Muscle layer of duodenum (tissue), 2 donors: ENCODE measurements at regions not wholly inside any gene's neighbourhood (a gene's known extent, or its start where the extent isn't known, plus 50 kb on each side); places are given as distances from the start of the nearest gene placed in this dataset.

Source experiments
- H3K27ac ChIP-seq: one replicate; pipeline ENCODE4 v1.7.0; 2013; ENCODE audit warnings: mild to moderate bottlenecking, low read length
- H3K27me3 ChIP-seq: one replicate; pipeline ENCODE4 v1.7.0; 2013; ENCODE audit warnings: low read depth, mild to moderate bottlenecking, control low read depth, low read length
- H3K36me3 ChIP-seq, 2 donors: one replicate each; pipeline ENCODE4 v1.7.0; 2013; ENCODE audit warnings: low read length in 2 of 2, control low read depth in 1 of 2, mild to moderate bottlenecking in 1 of 2; ENCODE audit not compliant: insufficient read depth in 2 of 2, control insufficient read depth in 1 of 2
- H3K4me1 ChIP-seq, 2 donors: one replicate each; pipeline ENCODE4 v1.7.0; 2013; ENCODE audit warnings: low read length in 2 of 2, mild to moderate bottlenecking in 2 of 2, control low read depth in 1 of 2, moderate library complexity in 1 of 2; ENCODE audit not compliant: insufficient read depth in 2 of 2, control insufficient read depth in 1 of 2
- H3K4me3 ChIP-seq, 2 donors: one replicate each; pipeline ENCODE4 v1.7.0; 2013; ENCODE audit warnings: low read length in 2 of 2, low read depth in 1 of 2, mild to moderate bottlenecking in 1 of 2
- H3K9me3 ChIP-seq, 2 donors: one replicate each; pipeline ENCODE4 v1.7.0; 2013; ENCODE audit warnings: low read length in 2 of 2, control low read depth in 1 of 2, mild to moderate bottlenecking in 1 of 2; ENCODE audit not compliant: control insufficient read depth in 1 of 2
- donor health status: healthy.

DNA sequence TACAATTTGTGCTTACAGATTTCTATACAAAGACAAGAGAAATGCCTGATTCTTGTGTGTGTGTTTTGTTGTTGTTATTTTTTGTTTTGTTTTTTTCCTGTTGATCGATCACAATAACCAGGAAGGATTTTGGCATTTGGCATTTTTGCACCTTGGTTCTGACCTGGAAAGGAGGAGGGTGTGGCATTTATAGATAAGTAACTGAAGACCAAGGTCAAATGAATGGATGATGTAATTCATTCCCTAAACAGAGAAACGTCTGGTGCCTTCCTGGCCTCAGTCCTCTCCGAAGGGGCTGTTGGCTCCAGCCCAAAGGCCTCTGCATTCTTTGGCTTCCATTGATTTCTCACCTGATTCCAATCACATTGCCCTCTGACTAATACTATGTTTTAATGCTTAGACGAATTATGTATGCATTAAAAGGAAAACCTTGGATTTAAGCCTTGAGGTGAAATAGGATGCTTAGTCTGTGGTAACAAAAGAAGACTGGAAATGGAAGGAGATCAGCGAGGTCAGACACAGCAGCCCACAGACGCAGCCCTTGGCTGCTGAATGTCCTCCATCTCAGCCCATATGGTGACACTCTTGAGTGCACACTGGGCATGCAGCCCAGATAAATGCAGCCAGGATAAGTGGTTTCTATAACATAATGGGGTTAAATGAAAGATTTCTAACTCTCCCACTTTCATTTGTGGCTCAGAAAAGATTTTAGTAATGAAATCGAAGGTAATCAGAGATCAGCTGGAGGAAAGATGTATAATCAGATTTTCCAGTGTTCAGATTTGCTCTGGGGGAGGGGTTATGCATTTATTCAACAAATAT is 60.5 kb upstream of the TRIM2 start:
- Histone ChIP-seq H3K27me3 (no peaks in the 10 kb centered on the region), H3K4me1 (peaks cover 0 to 11% of the 10 kb centered on the region in 2 donors), H3K9me3 (no peaks in the 10 kb centered on the region), H3K4me3 (peak overlapping the region in 1 of 2 donors; percentile 21), H3K36me3 (no peaks in the 10 kb centered on the region), H3K27ac (peak overlapping the region; percentile 27)

DNA sequence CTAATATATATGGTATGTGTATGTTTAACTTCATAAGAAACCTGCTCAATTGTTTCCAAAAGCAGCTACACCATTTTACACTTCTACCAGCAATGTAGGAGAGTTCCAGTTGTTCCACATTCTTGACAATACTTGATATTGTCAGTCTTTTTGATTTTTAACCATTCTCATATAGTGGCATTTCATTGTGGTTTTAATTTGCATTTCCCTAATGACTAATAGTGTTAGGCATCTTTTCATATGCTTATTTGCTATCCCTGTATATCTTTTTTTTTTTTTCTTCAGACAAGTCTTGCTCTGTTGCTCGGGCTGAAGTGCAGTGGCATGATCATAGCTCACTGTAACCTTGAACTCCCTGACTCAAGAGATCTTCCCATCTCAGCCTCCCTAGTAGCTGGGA is 58.2 kb upstream of the TRIM2 start:
- Histone ChIP-seq H3K27ac (no peak overlapping the region), H3K36me3 (no peaks in the 10 kb centered on the region), H3K4me3 (no peak overlapping the region), H3K4me1 (peaks cover 0 to 11% of the 10 kb centered on the region in 2 donors), H3K27me3 (no peaks in the 10 kb centered on the region), H3K9me3 (no peaks in the 10 kb centered on the region)

DNA sequence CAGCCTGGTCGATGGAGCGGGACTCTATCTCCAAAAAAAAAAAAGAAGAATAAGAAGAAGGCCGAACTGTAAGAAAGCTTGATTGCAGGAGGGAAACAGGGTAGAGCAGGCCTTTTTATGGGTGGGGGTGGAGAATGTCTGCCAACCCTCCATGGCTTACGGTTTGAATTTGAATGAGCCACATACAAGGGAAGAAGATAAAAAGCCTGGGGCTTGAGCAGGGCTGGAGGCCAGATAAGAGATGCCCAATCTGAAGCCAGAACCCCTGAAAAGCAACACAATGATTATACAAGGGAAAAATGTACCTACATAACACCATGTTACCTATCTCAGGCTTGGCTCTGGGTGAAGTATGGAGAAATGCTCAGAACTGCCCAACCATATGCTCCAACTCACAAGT is 57.3 kb upstream of the TRIM2 start:
- Histone ChIP-seq H3K36me3 (no peaks in the 10 kb centered on the region), H3K4me1 (peaks cover 0 to 15% of the 10 kb centered on the region in 2 donors), H3K9me3 (no peaks in the 10 kb centered on the region), H3K27ac (no peak overlapping the region), H3K4me3 (no peak overlapping the region), H3K27me3 (no peaks in the 10 kb centered on the region)

DNA sequence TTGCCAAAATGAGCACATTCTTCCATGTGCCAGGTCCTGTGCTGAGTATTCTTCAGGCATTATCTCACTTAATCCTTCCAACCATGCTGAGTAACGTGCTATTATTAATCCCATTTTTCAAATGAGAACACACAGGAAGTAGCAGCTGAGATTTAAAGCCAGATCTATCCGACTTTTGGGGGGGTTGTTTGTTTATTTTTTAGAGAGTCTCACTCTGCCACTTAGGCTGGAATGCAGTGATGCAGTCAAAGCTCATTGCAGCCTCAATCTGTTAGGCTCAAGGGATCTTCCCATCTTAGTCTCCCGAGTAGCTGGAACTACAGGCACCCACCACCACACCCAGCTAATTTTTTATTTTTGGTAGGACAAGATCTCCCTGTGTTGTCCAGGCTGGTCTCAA is 55.5 kb upstream of the TRIM2 start:
- peaks cover 2 to 13% of the 10 kb centered on the region in 2 donors for H3K4me1 ChIP-seq
- H3K4me3 ChIP-seq, result no peak overlapping the region
- no peaks in the 10 kb centered on the region for H3K36me3 ChIP-seq
- no peak overlapping the region for H3K27ac ChIP-seq
- H3K27me3 ChIP-seq, result no peaks in the 10 kb centered on the region
- no peaks in the 10 kb centered on the region for H3K9me3 ChIP-seq

DNA sequence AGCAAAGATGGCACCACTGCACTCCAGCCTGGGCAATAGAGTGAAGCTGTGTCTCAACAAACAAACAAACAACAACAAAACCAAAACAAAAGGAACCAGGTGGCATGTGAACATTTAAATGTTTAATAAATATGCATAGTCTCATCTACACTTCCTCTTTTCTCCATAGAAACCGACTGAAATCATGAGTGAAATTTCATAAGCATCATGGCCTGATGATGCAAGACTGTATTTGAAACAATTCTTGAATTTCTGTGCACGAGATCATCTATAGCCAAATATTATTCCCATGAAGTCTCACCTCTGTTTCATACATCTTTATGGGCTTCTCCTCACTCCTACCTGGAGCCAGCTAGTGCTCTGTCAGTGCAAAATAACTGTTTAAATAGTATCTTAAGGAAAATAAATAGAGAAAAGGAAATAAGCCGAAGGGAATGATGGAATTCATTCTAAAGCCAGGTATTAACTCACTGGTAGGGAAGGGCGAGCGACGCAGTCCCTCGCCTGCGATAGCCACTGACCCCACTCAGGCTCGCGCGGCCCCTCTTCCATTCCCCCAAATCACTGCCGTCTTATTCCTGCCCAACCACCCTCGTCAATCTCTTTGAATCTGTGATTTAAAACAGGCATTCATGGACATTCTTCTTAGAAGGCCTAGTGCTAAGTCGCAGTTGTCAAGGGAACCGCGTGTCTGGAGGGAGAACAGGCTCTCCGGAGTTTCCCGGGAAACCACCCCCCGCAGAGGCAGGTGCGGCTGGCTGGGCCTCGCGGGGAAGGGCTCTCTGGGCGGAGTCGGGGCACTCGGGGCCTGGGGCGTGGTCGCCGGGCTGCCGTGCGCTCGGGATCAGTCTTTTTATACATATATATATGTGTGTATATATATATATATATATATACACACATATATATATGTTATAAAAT is 52.4 kb upstream of the TRIM2 start:
- peak overlapping the region in 1 of 2 donors; percentile 96 for H3K4me3 ChIP-seq
- no peak overlapping the region for H3K27ac ChIP-seq
- peaks cover 5 to 18% of the 10 kb centered on the region in 2 donors for H3K4me1 ChIP-seq
- no peaks in the 10 kb centered on the region for H3K27me3 ChIP-seq
- H3K36me3 ChIP-seq, result no peaks in the 10 kb centered on the region
- H3K9me3 ChIP-seq, result no peaks in the 10 kb centered on the region

DNA sequence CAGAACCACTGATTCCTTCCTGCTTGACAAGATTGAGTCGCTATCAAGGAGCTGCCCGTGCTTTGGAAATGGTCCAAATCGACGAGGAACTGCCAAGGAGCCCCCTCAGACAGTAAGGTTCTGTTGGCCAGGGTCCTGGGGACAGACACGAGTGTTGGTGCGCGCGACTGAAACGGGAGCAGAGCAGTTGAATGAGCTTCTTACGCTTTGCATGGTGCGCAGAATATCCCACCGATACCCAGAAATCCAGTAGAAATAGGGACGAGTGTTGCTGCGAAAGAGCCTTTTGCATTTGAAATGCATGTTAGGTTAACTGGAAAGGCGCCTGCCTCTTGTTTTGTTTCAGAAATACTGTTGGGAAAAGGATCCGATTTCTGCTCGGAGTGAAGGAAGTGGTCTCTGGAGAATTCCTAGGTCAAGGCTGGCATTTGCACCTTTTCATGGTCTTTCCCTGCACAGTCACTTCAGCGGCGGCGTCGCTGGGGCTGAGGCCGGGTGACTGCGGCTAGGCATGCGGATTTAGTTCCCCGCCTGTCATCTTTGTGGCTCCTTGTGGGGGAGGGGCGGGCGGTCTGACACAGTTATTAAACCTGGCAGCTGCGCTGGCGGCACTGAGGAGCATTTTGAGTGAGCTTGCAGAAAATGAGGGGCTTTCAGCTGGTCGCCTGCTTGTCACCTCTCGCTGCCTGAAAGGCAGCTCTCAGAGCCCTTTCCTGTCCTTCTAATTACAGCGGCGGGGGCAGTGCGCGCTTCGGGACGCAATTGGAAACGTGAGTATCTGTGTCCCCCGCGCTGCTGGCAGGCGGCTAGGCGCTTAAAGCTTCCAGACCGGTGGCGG is 51.5 kb upstream of the TRIM2 start:
- H3K4me1 ChIP-seq, result peaks cover 5 to 18% of the 10 kb centered on the region in 2 donors
- no peak overlapping the region for H3K27ac ChIP-seq
- H3K36me3 ChIP-seq, result no peaks in the 10 kb centered on the region
- H3K4me3 ChIP-seq, result peak overlapping the region; percentile 68 to 96
- no peaks in the 10 kb centered on the region for H3K27me3 ChIP-seq
- no peaks in the 10 kb centered on the region for H3K9me3 ChIP-seq

DNA sequence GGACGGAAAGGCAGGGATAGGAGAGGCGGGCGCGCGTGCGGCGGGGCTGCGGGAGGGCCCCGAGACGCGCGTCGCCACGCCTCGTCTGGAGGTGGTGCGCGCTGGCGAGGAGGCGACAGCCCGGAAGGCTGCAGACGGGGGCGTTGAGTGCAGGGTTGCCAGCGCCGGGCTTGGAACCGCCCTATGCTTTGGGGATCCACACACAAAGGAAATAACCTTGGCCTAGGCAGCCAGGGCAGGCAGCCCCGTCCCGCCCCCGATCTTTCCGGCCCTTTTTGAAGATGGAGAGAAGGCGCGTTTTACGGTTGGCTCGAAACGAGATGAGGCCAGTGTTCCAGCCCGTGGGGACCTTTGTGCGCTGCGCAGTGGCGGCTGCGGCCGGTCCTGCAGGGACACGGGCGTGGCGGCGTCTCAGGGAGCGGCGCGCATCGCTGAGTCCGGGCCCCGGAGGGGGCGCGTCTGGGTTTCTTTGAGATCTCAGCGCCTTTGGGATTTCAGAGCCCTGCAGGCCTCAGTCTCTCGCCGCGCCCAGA is 50.8 kb upstream of the TRIM2 start:
- Histone ChIP-seq H3K27me3 (no peaks in the 10 kb centered on the region), H3K9me3 (no peaks in the 10 kb centered on the region), H3K4me3 (peak overlapping the region; percentile 68 to 96), H3K27ac (no peak overlapping the region), H3K4me1 (peaks cover 5 to 18% of the 10 kb centered on the region in 2 donors), H3K36me3 (no peaks in the 10 kb centered on the region)

DNA sequence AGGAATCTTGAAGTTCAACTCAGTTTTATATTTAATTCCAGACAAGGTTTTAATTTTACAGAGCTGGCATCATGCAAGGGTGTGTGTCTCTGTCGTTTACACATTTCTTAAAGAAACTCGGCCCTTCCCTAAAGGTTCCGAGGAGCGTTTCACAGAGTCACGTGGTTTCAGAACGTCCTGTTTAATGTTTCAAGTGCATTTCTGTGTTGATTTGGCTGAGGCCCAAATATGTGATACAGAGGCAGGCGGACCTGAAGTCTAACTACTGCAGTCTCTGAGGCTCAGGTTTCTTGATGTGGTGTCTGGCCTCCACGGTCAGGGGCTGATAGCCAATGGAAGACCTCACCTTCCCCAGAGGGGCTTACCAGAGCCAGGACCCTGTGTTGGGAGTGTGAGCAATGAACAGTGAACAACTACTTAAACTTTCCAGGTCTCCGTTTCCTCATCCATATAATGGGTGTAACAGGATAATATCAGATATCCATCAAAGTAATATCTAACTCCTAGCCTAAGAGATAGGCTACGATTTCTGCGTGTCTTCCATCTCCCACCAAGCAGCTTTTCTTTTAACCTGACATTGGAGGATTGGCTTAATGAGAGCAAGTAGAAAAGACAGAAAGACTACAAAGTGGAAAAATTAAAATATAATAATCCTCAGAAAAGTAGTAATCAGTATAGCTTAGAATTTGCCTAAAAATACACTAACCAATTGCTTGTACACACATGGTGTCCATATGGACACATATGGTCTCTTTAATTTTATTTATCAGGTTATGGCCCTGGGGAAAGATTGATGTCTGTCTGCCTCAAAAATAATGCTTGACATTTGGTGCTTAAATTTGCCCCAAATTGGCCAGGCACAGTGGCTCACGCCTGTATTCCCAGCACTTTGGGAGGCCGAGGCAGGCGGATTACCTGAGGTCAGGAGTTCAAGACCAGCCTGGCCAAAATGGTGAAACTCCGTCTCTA is 50.0 kb upstream of the TRIM2 start:
- Histone ChIP-seq H3K4me3 (peak overlapping the region; percentile 68 to 96), H3K27ac (no peak overlapping the region), H3K4me1 (peaks cover 5 to 18% of the 10 kb centered on the region in 2 donors), H3K36me3 (no peaks in the 10 kb centered on the region), H3K27me3 (no peaks in the 10 kb centered on the region), H3K9me3 (no peaks in the 10 kb centered on the region)
